ENCODE measurements at regions not wholly inside any gene's neighbourhood (a gene's known extent, or its start where the extent isn't known, plus 50 kb on each side); places are given as distances from the start of the nearest gene placed in this dataset.
"Not testable (repeated sequence)": the region's sequence is repeated elsewhere in the genome, so short reads cannot be mapped to it uniquely, and the experiment has no call there.

- peak overlapping the region; percentile 80 for H3K27ac ChIP-seq (ENCODE audit: low read depth, low read length)
- H3K4me1 ChIP-seq (ENCODE audit: control insufficient read depth, insufficient read depth, low read length, unreplicated experiment) = peaks cover 21% of the 10 kb centered on the region
- no peaks in the 10 kb centered on the region for H3K27me3 ChIP-seq (ENCODE audit: insufficient read depth, low read length)
- peak overlapping the region; percentile 87 for H2AFZ ChIP-seq (ENCODE audit: low read length, unreplicated experiment)
- H3K4me3 ChIP-seq (ENCODE audit: low read depth, low read length) = peak overlapping the region; percentile 54
- H3K36me3 ChIP-seq (ENCODE audit: insufficient read depth, low read length) = no peaks in the 10 kb centered on the region
- H3K79me2 ChIP-seq (ENCODE audit: control insufficient read depth, insufficient read depth, low read length, unreplicated experiment) = no peaks in the 10 kb centered on the region
Measured at GRCh38 chr12:17928708-17929366, 161.2 kb downstream of the RERGL start.

- H3K27ac ChIP-seq (ENCODE audit: low read depth, low read length) = no peak overlapping the region
- no peaks in the 10 kb centered on the region for H3K79me2 ChIP-seq (ENCODE audit: control insufficient read depth, insufficient read depth, low read length, unreplicated experiment)
- no peaks in the 10 kb centered on the region for H3K27me3 ChIP-seq (ENCODE audit: insufficient read depth, low read length)
- no peak overlapping the region for H2AFZ ChIP-seq (ENCODE audit: low read length, unreplicated experiment)
- no peak overlapping the region; the same call in 1 of the 2 replicates for H3K4me3 ChIP-seq (ENCODE audit: low read depth, low read length)
- no peaks in the 10 kb centered on the region for H3K36me3 ChIP-seq (ENCODE audit: insufficient read depth, low read length)
- H3K4me1 ChIP-seq (ENCODE audit: control insufficient read depth, insufficient read depth, low read length, unreplicated experiment) = peaks cover 5% of the 10 kb centered on the region
Measured at GRCh38 chr12:17918013-17918412, 172.0 kb downstream of the RERGL start.

- Histone ChIP-seq H2AFZ (ENCODE audit: low read length, unreplicated experiment) (no peak overlapping the region), H3K79me2 (ENCODE audit: control insufficient read depth, insufficient read depth, low read length, unreplicated experiment) (no peaks in the 10 kb centered on the region), H3K27me3 (ENCODE audit: insufficient read depth, low read length) (0 out of 2 replicates have a peak, but pooled peaks cover under 1% of the 10 kb centered on the region)
Measured at GRCh38 chr12:17884581-17884980, 205.4 kb downstream of the RERGL start.

GRCh38 chr12:17878714-17879113 is 211.3 kb downstream of the RERGL start:
- Histone ChIP-seq H3K4me1 (ENCODE audit: control insufficient read depth, insufficient read depth, low read length, unreplicated experiment) (no peaks in the 10 kb centered on the region), H3K27me3 (ENCODE audit: insufficient read depth, low read length) (no peaks in the 10 kb centered on the region), H2AFZ (ENCODE audit: low read length, unreplicated experiment) (no peak overlapping the region), H3K27ac (ENCODE audit: low read depth, low read length) (no peak overlapping the region), H3K4me3 (ENCODE audit: low read depth, low read length) (no peak overlapping the region), H3K79me2 (ENCODE audit: control insufficient read depth, insufficient read depth, low read length, unreplicated experiment) (no peaks in the 10 kb centered on the region), H3K36me3 (ENCODE audit: insufficient read depth, low read length) (no peaks in the 10 kb centered on the region)

More at GRCh38 chr12:17884581-17884980, 205.4 kb downstream of the RERGL start:
- Histone ChIP-seq H3K36me3 (ENCODE audit: insufficient read depth, low read length) (no peaks in the 10 kb centered on the region), H3K4me3 (ENCODE audit: low read depth, low read length) (no peak overlapping the region), H3K27ac (ENCODE audit: low read depth, low read length) (no peak overlapping the region), H3K4me1 (ENCODE audit: control insufficient read depth, insufficient read depth, low read length, unreplicated experiment) (no peaks in the 10 kb centered on the region)

- Histone ChIP-seq H3K27me3 (ENCODE audit: insufficient read depth, low read length) (peaks cover 4% of the 10 kb centered on the region; the same call in 1 of the 2 replicates), H3K79me2 (ENCODE audit: control insufficient read depth, insufficient read depth, low read length, unreplicated experiment) (no peaks in the 10 kb centered on the region), H2AFZ (ENCODE audit: low read length, unreplicated experiment) (no peak overlapping the region), H3K4me3 (ENCODE audit: low read depth, low read length) (no peak overlapping the region), H3K27ac (ENCODE audit: low read depth, low read length) (no peak overlapping the region), H3K4me1 (ENCODE audit: control insufficient read depth, insufficient read depth, low read length, unreplicated experiment) (no peaks in the 10 kb centered on the region), H3K36me3 (ENCODE audit: insufficient read depth, low read length) (no peaks in the 10 kb centered on the region)
Measured at GRCh38 chr12:17875230-17875629, 214.8 kb downstream of the RERGL start.

GRCh38 chr12:17866802-17867201 is 223.2 kb downstream of the RERGL start:
- H2AFZ ChIP-seq (ENCODE audit: low read length, unreplicated experiment) = no peak overlapping the region
- H3K27ac ChIP-seq (ENCODE audit: low read depth, low read length) = no peak overlapping the region
- no peaks in the 10 kb centered on the region for H3K4me1 ChIP-seq (ENCODE audit: control insufficient read depth, insufficient read depth, low read length, unreplicated experiment)
- no peaks in the 10 kb centered on the region for H3K79me2 ChIP-seq (ENCODE audit: control insufficient read depth, insufficient read depth, low read length, unreplicated experiment)
- no peaks in the 10 kb centered on the region for H3K36me3 ChIP-seq (ENCODE audit: insufficient read depth, low read length)
- no peak overlapping the region for H3K4me3 ChIP-seq (ENCODE audit: low read depth, low read length)
- H3K27me3 ChIP-seq (ENCODE audit: insufficient read depth, low read length) = no peaks in the 10 kb centered on the region

GRCh38 chr12:17855548-17855947 is 234.4 kb downstream of the RERGL start:
- H3K36me3 ChIP-seq (ENCODE audit: insufficient read depth, low read length); H3K4me3 ChIP-seq (ENCODE audit: low read depth, low read length); H2AFZ ChIP-seq (ENCODE audit: low read length, unreplicated experiment); H3K4me1 ChIP-seq (ENCODE audit: control insufficient read depth, insufficient read depth, low read length, unreplicated experiment); H3K27me3 ChIP-seq (ENCODE audit: insufficient read depth, low read length); H3K79me2 ChIP-seq (ENCODE audit: control insufficient read depth, insufficient read depth, low read length, unreplicated experiment); H3K27ac ChIP-seq (ENCODE audit: low read depth, low read length): not testable (repeated sequence)

- H3K27ac ChIP-seq (ENCODE audit: low read depth, low read length) = no peak overlapping the region
- H2AFZ ChIP-seq (ENCODE audit: low read length, unreplicated experiment) = no peak overlapping the region
- H3K36me3 ChIP-seq (ENCODE audit: insufficient read depth, low read length) = no peaks in the 10 kb centered on the region
- no peaks in the 10 kb centered on the region for H3K27me3 ChIP-seq (ENCODE audit: insufficient read depth, low read length)
- H3K4me1 ChIP-seq (ENCODE audit: control insufficient read depth, insufficient read depth, low read length, unreplicated experiment) = no peaks in the 10 kb centered on the region
- no peak overlapping the region for H3K4me3 ChIP-seq (ENCODE audit: low read depth, low read length)
- no peaks in the 10 kb centered on the region for H3K79me2 ChIP-seq (ENCODE audit: control insufficient read depth, insufficient read depth, low read length, unreplicated experiment)
Measured at GRCh38 chr12:17853054-17853453, 236.9 kb downstream of the RERGL start.

- Histone ChIP-seq H3K4me1 (ENCODE audit: control insufficient read depth, insufficient read depth, low read length, unreplicated experiment) (no peaks in the 10 kb centered on the region), H3K27ac (ENCODE audit: low read depth, low read length) (no peak overlapping the region)
Measured at GRCh38 chr12:17841496-17841895, 248.5 kb downstream of the RERGL start.

GRCh38 chr12:17829813-17830212 is 260.2 kb downstream of the RERGL start:
- H3K4me1 ChIP-seq (ENCODE audit: control insufficient read depth, insufficient read depth, low read length, unreplicated experiment) = no peaks in the 10 kb centered on the region
- no peaks in the 10 kb centered on the region for H3K36me3 ChIP-seq (ENCODE audit: insufficient read depth, low read length)
- no peak overlapping the region for H3K4me3 ChIP-seq (ENCODE audit: low read depth, low read length)
- no peaks in the 10 kb centered on the region for H3K27me3 ChIP-seq (ENCODE audit: insufficient read depth, low read length)
- no peaks in the 10 kb centered on the region for H3K79me2 ChIP-seq (ENCODE audit: control insufficient read depth, insufficient read depth, low read length, unreplicated experiment)
- no peak overlapping the region for H3K27ac ChIP-seq (ENCODE audit: low read depth, low read length)
- H2AFZ ChIP-seq (ENCODE audit: low read length, unreplicated experiment) = no peak overlapping the region

More at GRCh38 chr12:17841496-17841895, 248.5 kb downstream of the RERGL start:
- H3K36me3 ChIP-seq (ENCODE audit: insufficient read depth, low read length) = no peaks in the 10 kb centered on the region
- no peaks in the 10 kb centered on the region for H3K27me3 ChIP-seq (ENCODE audit: insufficient read depth, low read length)
- H3K79me2 ChIP-seq (ENCODE audit: control insufficient read depth, insufficient read depth, low read length, unreplicated experiment) = no peaks in the 10 kb centered on the region
- no peak overlapping the region for H3K4me3 ChIP-seq (ENCODE audit: low read depth, low read length)
- no peak overlapping the region for H2AFZ ChIP-seq (ENCODE audit: low read length, unreplicated experiment)

- Histone ChIP-seq H2AFZ (ENCODE audit: low read length, unreplicated experiment) (no peak overlapping the region), H3K79me2 (ENCODE audit: control insufficient read depth, insufficient read depth, low read length, unreplicated experiment) (no peaks in the 10 kb centered on the region), H3K27ac (ENCODE audit: low read depth, low read length) (no peak overlapping the region)
Measured at GRCh38 chr12:17818931-17819330, 271.1 kb downstream of the RERGL start.

More at GRCh38 chr12:17818931-17819330, 271.1 kb downstream of the RERGL start:
- H3K4me1 ChIP-seq (ENCODE audit: control insufficient read depth, insufficient read depth, low read length, unreplicated experiment) = no peaks in the 10 kb centered on the region
- H3K27me3 ChIP-seq (ENCODE audit: insufficient read depth, low read length) = no peaks in the 10 kb centered on the region
- no peak overlapping the region for H3K4me3 ChIP-seq (ENCODE audit: low read depth, low read length)
- no peaks in the 10 kb centered on the region for H3K36me3 ChIP-seq (ENCODE audit: insufficient read depth, low read length)
